Neural cell (in vitro differentiated cells): ENCODE measurements at regions not wholly inside any gene's neighbourhood (a gene's known extent, or its start where the extent isn't known, plus 50 kb on each side); places are given as distances from the start of the nearest gene placed in this dataset.

Experiments
- EP300 ChIP-seq: fragments of 450-650 bp; conservative IDR thresholded peaks from 2 replicates; pipeline ENCODE4 v1.6.1; 2014; ENCODE audit warnings: antibody characterized with exemption, mild to moderate bottlenecking, moderate library complexity; ENCODE audit not compliant: poor library complexity, severe bottlenecking
- EZH2 ChIP-seq: fragments of 200-600, 300-800 bp; shearing (Covaris generic), sonication (generic); IDR thresholded peaks from 2 replicates; pipeline ENCODE4 v1.6.1; 2014; ENCODE audit warnings: antibody characterized with exemption, low read length, borderline replicate concordance, mild to moderate bottlenecking; ENCODE audit not compliant: insufficient read depth, poor library complexity, severe bottlenecking
- MXI1 ChIP-seq: fragments of 450-650 bp; conservative IDR thresholded peaks from 2 replicates; pipeline ENCODE4 v1.6.1; 2014; ENCODE audit warnings: antibody characterized with exemption, mild to moderate bottlenecking; ENCODE audit not compliant: poor library complexity, severe bottlenecking
- POLR2AphosphoS5 ChIP-seq: IDR thresholded peaks from 2 replicates; pipeline ENCODE4 v1.6.1; 2012
- RAD21 ChIP-seq: fragments of 450-650 bp; conservative IDR thresholded peaks from 2 replicates; pipeline ENCODE4 v1.6.1; 2014; ENCODE audit warnings: antibody characterized with exemption, mild to moderate bottlenecking, moderate library complexity
- TAF1 ChIP-seq: IDR thresholded peaks from 2 replicates; pipeline ENCODE4 v1.6.1; 2012; ENCODE audit warnings: low read depth
- TF ChIP-seq, protein P1 (sequence below): fragments of 450-650 bp; IDR thresholded peaks from 2 replicates; pipeline ENCODE4 v1.5.1; 2014; ENCODE audit warnings: antibody characterized with exemption, mild to moderate bottlenecking, moderate library complexity; ENCODE audit not compliant: poor library complexity, severe bottlenecking
- TF ChIP-seq, protein P2 (sequence below): IDR thresholded peaks from 2 replicates; pipeline ENCODE4 v1.6.1; 2012; ENCODE audit warnings: borderline replicate concordance

DNA sequence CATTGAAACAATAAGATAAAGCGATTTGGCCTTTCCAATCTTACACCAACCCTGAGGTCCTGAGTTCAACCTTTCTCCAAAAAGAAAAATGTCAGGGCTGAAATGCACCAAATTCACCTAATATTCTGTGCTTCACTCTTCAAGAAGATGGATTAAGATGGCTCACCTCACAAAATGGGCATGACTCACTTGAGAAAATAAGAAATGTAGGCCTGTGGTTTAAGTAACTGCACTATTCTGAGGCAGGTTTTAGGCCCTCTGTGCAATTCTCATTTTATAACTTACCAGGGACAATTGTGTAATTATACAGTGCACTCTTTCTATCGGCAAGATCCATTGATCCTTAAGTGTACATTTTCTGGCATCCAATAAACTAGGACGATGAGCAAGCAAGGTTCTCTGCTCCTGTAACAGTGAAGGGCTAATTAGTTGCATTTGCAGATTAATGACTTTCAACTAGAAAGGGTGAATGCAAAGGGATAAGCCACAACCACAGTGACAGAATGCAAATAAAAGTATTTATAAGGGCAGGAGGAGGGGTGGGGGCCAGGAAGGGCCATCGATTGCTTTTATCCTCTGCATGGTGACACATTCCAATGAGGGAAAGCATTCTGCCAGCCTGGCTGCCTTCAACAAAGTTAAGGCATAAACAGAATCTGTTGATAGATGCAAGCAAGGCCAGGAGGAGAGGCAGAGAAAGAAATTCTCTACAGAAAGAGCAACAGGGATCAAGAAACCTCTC, 214.5 kb downstream of the CAAP1 start:
- TF ChIP-seq, protein P1, sequence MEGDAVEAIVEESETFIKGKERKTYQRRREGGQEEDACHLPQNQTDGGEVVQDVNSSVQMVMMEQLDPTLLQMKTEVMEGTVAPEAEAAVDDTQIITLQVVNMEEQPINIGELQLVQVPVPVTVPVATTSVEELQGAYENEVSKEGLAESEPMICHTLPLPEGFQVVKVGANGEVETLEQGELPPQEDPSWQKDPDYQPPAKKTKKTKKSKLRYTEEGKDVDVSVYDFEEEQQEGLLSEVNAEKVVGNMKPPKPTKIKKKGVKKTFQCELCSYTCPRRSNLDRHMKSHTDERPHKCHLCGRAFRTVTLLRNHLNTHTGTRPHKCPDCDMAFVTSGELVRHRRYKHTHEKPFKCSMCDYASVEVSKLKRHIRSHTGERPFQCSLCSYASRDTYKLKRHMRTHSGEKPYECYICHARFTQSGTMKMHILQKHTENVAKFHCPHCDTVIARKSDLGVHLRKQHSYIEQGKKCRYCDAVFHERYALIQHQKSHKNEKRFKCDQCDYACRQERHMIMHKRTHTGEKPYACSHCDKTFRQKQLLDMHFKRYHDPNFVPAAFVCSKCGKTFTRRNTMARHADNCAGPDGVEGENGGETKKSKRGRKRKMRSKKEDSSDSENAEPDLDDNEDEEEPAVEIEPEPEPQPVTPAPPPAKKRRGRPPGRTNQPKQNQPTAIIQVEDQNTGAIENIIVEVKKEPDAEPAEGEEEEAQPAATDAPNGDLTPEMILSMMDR = no peak
- TF ChIP-seq EP300 (no peak), POLR2AphosphoS5 (no peak), RAD21 (no peak), EZH2 (no peak), TAF1 (no peak), MXI1 (no peak)
- TF ChIP-seq, protein P2, sequence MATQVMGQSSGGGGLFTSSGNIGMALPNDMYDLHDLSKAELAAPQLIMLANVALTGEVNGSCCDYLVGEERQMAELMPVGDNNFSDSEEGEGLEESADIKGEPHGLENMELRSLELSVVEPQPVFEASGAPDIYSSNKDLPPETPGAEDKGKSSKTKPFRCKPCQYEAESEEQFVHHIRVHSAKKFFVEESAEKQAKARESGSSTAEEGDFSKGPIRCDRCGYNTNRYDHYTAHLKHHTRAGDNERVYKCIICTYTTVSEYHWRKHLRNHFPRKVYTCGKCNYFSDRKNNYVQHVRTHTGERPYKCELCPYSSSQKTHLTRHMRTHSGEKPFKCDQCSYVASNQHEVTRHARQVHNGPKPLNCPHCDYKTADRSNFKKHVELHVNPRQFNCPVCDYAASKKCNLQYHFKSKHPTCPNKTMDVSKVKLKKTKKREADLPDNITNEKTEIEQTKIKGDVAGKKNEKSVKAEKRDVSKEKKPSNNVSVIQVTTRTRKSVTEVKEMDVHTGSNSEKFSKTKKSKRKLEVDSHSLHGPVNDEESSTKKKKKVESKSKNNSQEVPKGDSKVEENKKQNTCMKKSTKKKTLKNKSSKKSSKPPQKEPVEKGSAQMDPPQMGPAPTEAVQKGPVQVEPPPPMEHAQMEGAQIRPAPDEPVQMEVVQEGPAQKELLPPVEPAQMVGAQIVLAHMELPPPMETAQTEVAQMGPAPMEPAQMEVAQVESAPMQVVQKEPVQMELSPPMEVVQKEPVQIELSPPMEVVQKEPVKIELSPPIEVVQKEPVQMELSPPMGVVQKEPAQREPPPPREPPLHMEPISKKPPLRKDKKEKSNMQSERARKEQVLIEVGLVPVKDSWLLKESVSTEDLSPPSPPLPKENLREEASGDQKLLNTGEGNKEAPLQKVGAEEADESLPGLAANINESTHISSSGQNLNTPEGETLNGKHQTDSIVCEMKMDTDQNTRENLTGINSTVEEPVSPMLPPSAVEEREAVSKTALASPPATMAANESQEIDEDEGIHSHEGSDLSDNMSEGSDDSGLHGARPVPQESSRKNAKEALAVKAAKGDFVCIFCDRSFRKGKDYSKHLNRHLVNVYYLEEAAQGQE = no peak
